ENCODE measurements at regions not wholly inside any gene's neighbourhood (a gene's known extent, or its start where the extent isn't known, plus 50 kb on each side); places are given as distances from the start of the nearest gene placed in this dataset.

DNA sequence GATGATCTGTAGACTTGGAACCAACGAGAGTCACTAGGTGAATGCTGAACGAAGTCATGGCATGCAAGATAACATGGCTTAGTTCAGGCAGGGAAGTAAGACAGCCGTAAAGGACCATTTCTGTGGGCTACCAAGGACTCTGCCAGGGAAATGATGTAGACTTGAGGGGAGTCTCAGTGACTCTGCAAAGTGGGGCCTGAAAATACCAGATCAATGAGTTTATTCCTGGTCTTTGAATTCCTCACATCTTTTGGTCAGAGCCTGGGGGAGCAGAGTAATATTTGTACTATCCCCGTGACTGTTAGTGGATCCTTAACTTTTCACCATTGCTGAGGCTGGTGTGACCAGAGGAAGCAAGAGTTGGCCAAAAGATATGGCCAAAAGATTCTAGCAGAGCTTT, 60.7 kb upstream of the INHBA start:
- Histone ChIP-seq H3K4me2 (replicated peaks; ENCODE audit: low read depth, low read length, poor library complexity, severe bottlenecking) (no peak overlapping the region), H3K4me3 (ENCODE audit: control extremely low read depth in 1 of 5, extremely low read depth in 1 of 5, insufficient read depth in 1 of 5, low read depth in 2 of 5, low read length in 4 of 5) (no peak overlapping the region), H3K27ac (ENCODE audit: low read length in 2 of 2) (no peak overlapping the region), H3K27me3 (replicated peaks in 1 of 4; ENCODE audit: control extremely low read depth in 1 of 4, control insufficient read depth in 3 of 4, insufficient read depth in 4 of 4, low read length in 3 of 4) (no peaks in the 10 kb centered on the region), H3K79me2 (ENCODE audit: control insufficient read depth, insufficient read depth, low read length) (no peaks in the 10 kb centered on the region), H3K36me3 (replicated peaks in 1 of 2; ENCODE audit: control extremely low read depth in 1 of 2, control insufficient read depth in 1 of 2, extremely low read depth in 1 of 2, insufficient read depth in 2 of 2, low read length in 1 of 2) (no peaks in the 10 kb centered on the region), H3K9me3 (ENCODE audit: control extremely low read depth in 1 of 3, control insufficient read depth in 2 of 3, insufficient read depth in 1 of 3, low read length in 2 of 3) (no peaks in the 10 kb centered on the region), H2AFZ (ENCODE audit: insufficient read depth, low read depth, low read length, poor library complexity, severe bottlenecking) (no peak overlapping the region), H3K9ac (ENCODE audit: low read length) (no peak overlapping the region), H3K4me1 (ENCODE audit: control insufficient read depth in 2 of 2, insufficient read depth in 2 of 2, low read length in 2 of 2) (no peaks in the 10 kb centered on the region), H4K20me1 (ENCODE audit: control insufficient read depth, insufficient read depth, low read length, poor library complexity, severe bottlenecking) (no peaks in the 10 kb centered on the region)
- Mint-ChIP-seq H3K27me3 (no peaks in the 10 kb centered on the region), H3K9me3 (ENCODE audit: insufficient read depth) (no peaks in the 10 kb centered on the region), H3K4me1 (no peaks in the 10 kb centered on the region), H3K4me3 (no peak overlapping the region), H3K27ac (no peak overlapping the region)
- ATAC-seq (ENCODE audit: low read depth) (no peak), DNase-seq (no peak)
- ChIA-PET CTCF (no interaction called here), POLR2A (no interaction called here)
- WGBS (ENCODE audit: insufficient coverage): 96% methylated on average over 3 of the region's 4 CpGs
- intact Hi-C loops (cut with micrococcal nuclease): no loop called here
- TF ChIP-seq CTCF (IDR thresholded peaks at IDR 0.05) (no peak), EZH2 (IDR thresholded peaks at IDR 0.05; ENCODE audit: borderline replicate concordance, insufficient read depth, low read depth, low read length, poor library complexity, severe bottlenecking) (no peak)

DNA sequence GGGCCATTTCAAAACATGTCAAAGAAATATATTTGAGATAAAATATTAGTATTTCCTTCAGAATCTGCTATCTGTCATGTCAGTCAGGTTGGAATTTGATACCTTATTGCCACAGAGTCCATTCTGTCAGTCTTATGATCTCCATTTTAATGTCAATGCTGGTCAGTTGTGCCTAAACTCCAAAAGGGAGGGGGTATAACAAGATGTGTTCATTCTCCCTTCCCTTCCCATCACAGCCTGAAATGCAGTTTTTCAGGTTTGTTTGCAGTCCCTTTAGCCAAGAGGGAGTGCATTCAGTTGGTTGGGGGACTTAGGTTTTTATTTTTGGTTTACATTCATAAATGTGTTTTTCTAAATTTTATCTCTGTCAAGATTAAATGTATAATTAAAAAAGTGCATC, 59.8 kb upstream of the INHBA start:
- CTCF ChIA-PET: no interaction called here
- TF ChIP-seq EZH2 (IDR thresholded peaks at IDR 0.05; ENCODE audit: borderline replicate concordance, insufficient read depth, low read depth, low read length, poor library complexity, severe bottlenecking): no peak
- TF ChIP-seq CTCF (IDR thresholded peaks at IDR 0.05): no peak

More for the DNA sequence above, 59.8 kb upstream of the INHBA start:
- no peak for DNase-seq
- Histone ChIP-seq H3K27ac (ENCODE audit: low read length in 2 of 2) (no peak overlapping the region), H3K27me3 (replicated peaks in 1 of 4; ENCODE audit: control extremely low read depth in 1 of 4, control insufficient read depth in 3 of 4, insufficient read depth in 4 of 4, low read length in 3 of 4) (no peaks in the 10 kb centered on the region), H3K9me3 (ENCODE audit: control extremely low read depth in 1 of 3, control insufficient read depth in 2 of 3, insufficient read depth in 1 of 3, low read length in 2 of 3) (no peaks in the 10 kb centered on the region), H4K20me1 (ENCODE audit: control insufficient read depth, insufficient read depth, low read length, poor library complexity, severe bottlenecking) (no peaks in the 10 kb centered on the region), H3K79me2 (ENCODE audit: control insufficient read depth, insufficient read depth, low read length) (no peaks in the 10 kb centered on the region), H3K36me3 (replicated peaks in 1 of 2; ENCODE audit: control extremely low read depth in 1 of 2, control insufficient read depth in 1 of 2, extremely low read depth in 1 of 2, insufficient read depth in 2 of 2, low read length in 1 of 2) (no peaks in the 10 kb centered on the region), H2AFZ (ENCODE audit: insufficient read depth, low read depth, low read length, poor library complexity, severe bottlenecking) (no peak overlapping the region), H3K4me2 (replicated peaks; ENCODE audit: low read depth, low read length, poor library complexity, severe bottlenecking) (no peak overlapping the region), H3K4me1 (ENCODE audit: control insufficient read depth in 2 of 2, insufficient read depth in 2 of 2, low read length in 2 of 2) (no peaks in the 10 kb centered on the region), H3K4me3 (ENCODE audit: control extremely low read depth in 1 of 5, extremely low read depth in 1 of 5, insufficient read depth in 1 of 5, low read depth in 2 of 5, low read length in 4 of 5) (no peak overlapping the region), H3K9ac (ENCODE audit: low read length) (no peak overlapping the region)
- H3K4me3 Mint-ChIP-seq: no peak overlapping the region
- POLR2A ChIA-PET: no interaction called here
- no peaks in the 10 kb centered on the region for H3K27me3 Mint-ChIP-seq
- ATAC-seq (ENCODE audit: low read depth): no peak
- no peaks in the 10 kb centered on the region for H3K4me1 Mint-ChIP-seq
- peaks cover 3% of the 10 kb centered on the region for H3K9me3 Mint-ChIP-seq (ENCODE audit: insufficient read depth)
- H3K27ac Mint-ChIP-seq: no peak overlapping the region
- intact Hi-C loops (cut with micrococcal nuclease): no loop called here
